ENCODE measurements at regions not wholly inside any gene's neighbourhood (a gene's known extent, or its start where the extent isn't known, plus 50 kb on each side); places are given as distances from the start of the nearest gene placed in this dataset.

- no peak overlapping the region for H3K9ac ChIP-seq
- H3K27ac ChIP-seq, result no peak overlapping the region
- H3K4me3 ChIP-seq (IDR thresholded peaks at IDR 0.05; ENCODE audit: insufficient read depth, low read depth, low read length), result no peak overlapping the region
- no peaks in the 10 kb centered on the region for H3K4me1 ChIP-seq (ENCODE audit: low read depth, poor library complexity, severe bottlenecking)
- H3K27me3 ChIP-seq (ENCODE audit: insufficient read depth, low read depth), result no peaks in the 10 kb centered on the region
- H3K36me3 ChIP-seq (ENCODE audit: insufficient read depth), result no peaks in the 10 kb centered on the region
- no peak for TF ChIP-seq CTCF (conservative IDR thresholded peaks at IDR 0.05; ENCODE audit: low read depth, low read length)
- H2AFZ ChIP-seq (ENCODE audit: low read depth), result no peak overlapping the region
- H3K79me2 ChIP-seq (ENCODE audit: insufficient read depth, low read depth), result no peaks in the 10 kb centered on the region
- H3K4me2 ChIP-seq, result no peak overlapping the region
- H4K20me1 ChIP-seq (ENCODE audit: insufficient read depth), result no peaks in the 10 kb centered on the region
Observed at GRCh38 chr14:34058510-34058909, 107.6 kb upstream of the EGLN3 start.

GRCh38 chr14:34056046-34056445 lies 105.2 kb upstream of the EGLN3 start:
- Histone ChIP-seq H3K27ac (no peak overlapping the region), H3K79me2 (ENCODE audit: insufficient read depth, low read depth) (no peaks in the 10 kb centered on the region), H2AFZ (ENCODE audit: low read depth) (no peak overlapping the region), H3K36me3 (ENCODE audit: insufficient read depth) (no peaks in the 10 kb centered on the region), H3K4me3 (IDR thresholded peaks at IDR 0.05; ENCODE audit: insufficient read depth, low read depth, low read length) (no peak overlapping the region), H3K9ac (no peak overlapping the region), H3K27me3 (ENCODE audit: insufficient read depth, low read depth) (no peaks in the 10 kb centered on the region), H4K20me1 (ENCODE audit: insufficient read depth) (no peaks in the 10 kb centered on the region), H3K4me1 (ENCODE audit: low read depth, poor library complexity, severe bottlenecking) (no peaks in the 10 kb centered on the region), H3K4me2 (no peak overlapping the region)
- TF ChIP-seq CTCF (conservative IDR thresholded peaks at IDR 0.05; ENCODE audit: low read depth, low read length), result no peak

GRCh38 chr14:34055157-34055950 lies 104.5 kb upstream of the EGLN3 start:
- H3K4me2 ChIP-seq, result no peak overlapping the region
- no peak overlapping the region for H2AFZ ChIP-seq (ENCODE audit: low read depth)
- no peak for TF ChIP-seq CTCF (conservative IDR thresholded peaks at IDR 0.05; ENCODE audit: low read depth, low read length)
- H3K27ac ChIP-seq, result no peak overlapping the region
- no peaks in the 10 kb centered on the region for H3K36me3 ChIP-seq (ENCODE audit: insufficient read depth)
- no peaks in the 10 kb centered on the region for H3K79me2 ChIP-seq (ENCODE audit: insufficient read depth, low read depth)
- no peaks in the 10 kb centered on the region for H4K20me1 ChIP-seq (ENCODE audit: insufficient read depth)
- H3K4me3 ChIP-seq (IDR thresholded peaks at IDR 0.05; ENCODE audit: insufficient read depth, low read depth, low read length), result no peak overlapping the region
- H3K4me1 ChIP-seq (ENCODE audit: low read depth, poor library complexity, severe bottlenecking), result no peaks in the 10 kb centered on the region
- no peaks in the 10 kb centered on the region for H3K27me3 ChIP-seq (ENCODE audit: insufficient read depth, low read depth)
- H3K9ac ChIP-seq, result no peak overlapping the region

GRCh38 chr14:34053666-34054065 lies 102.8 kb upstream of the EGLN3 start:
- Histone ChIP-seq H3K27me3 (ENCODE audit: insufficient read depth, low read depth) (no peaks in the 10 kb centered on the region), H3K36me3 (ENCODE audit: insufficient read depth) (no peaks in the 10 kb centered on the region), H3K9ac (no peak overlapping the region), H4K20me1 (ENCODE audit: insufficient read depth) (no peaks in the 10 kb centered on the region), H3K79me2 (ENCODE audit: insufficient read depth, low read depth) (no peaks in the 10 kb centered on the region), H3K4me3 (IDR thresholded peaks at IDR 0.05; ENCODE audit: insufficient read depth, low read depth, low read length) (no peak overlapping the region), H3K4me1 (ENCODE audit: low read depth, poor library complexity, severe bottlenecking) (no peaks in the 10 kb centered on the region), H3K4me2 (no peak overlapping the region), H3K27ac (no peak overlapping the region), H2AFZ (ENCODE audit: low read depth) (no peak overlapping the region)
- no peak for TF ChIP-seq CTCF (conservative IDR thresholded peaks at IDR 0.05; ENCODE audit: low read depth, low read length)

Data from KMS-11 (cell line).